Fibroblast of lung (primary cell): ENCODE measurements at regions not wholly inside any gene's neighbourhood (a gene's known extent, or its start where the extent isn't known, plus 50 kb on each side); places are given as distances from the start of the nearest gene placed in this dataset.

ENCODE experiments used
- DNase-seq, 2 donors: peaks; one replicate each; pipeline versions ENCODE4 v3.0.0 to v3.0.0-alpha.2; 2010; ENCODE audit warnings: low read depth in 2 of 2
- H2AFZ ChIP-seq: 2 replicates; pipeline ENCODE4 v1.5.1; 2012; ENCODE audit warnings: low read length, control low read depth, inconsistent platforms
- H3K27ac ChIP-seq: 2 replicates; pipeline ENCODE4 v1.5.1; 2011; ENCODE audit warnings: low read length, control low read depth; ENCODE audit not compliant: insufficient read depth
- H3K27me3 ChIP-seq: 2 replicates; pipeline ENCODE4 v1.5.1; 2011; ENCODE audit warnings: mild to moderate bottlenecking, low read length; ENCODE audit not compliant: control insufficient read depth, insufficient read depth
- H3K36me3 ChIP-seq: 2 replicates; pipeline ENCODE4 v1.5.1; 2011; ENCODE audit warnings: low read length; ENCODE audit not compliant: control insufficient read depth, insufficient read depth
- H3K4me1 ChIP-seq: 2 replicates; pipeline ENCODE4 v1.5.1; 2011; ENCODE audit warnings: low read length; ENCODE audit not compliant: control insufficient read depth, insufficient read depth; ENCODE audit errors: extremely low read depth
- H3K4me2 ChIP-seq: 2 replicates; pipeline ENCODE4 v1.5.1; 2011; ENCODE audit warnings: low read length, control low read depth; ENCODE audit not compliant: insufficient read depth; ENCODE audit errors: extremely low read depth
- H3K4me3 ChIP-seq, 4 experiments: fragments of 200-600 bp in 1 of 4; sonication (generic) in 1 of 4; replicated peaks in 1 of 4; 2 replicates each; pipeline ENCODE4 v1.5.1; 2011 to 2016; ENCODE audit warnings: low read length in 4 of 4, low read depth in 3 of 4, mild to moderate bottlenecking in 3 of 4, control low read depth in 2 of 4, inconsistent platforms in 1 of 4, mixed read lengths in 1 of 4; ENCODE audit not compliant: insufficient read depth in 1 of 4; ENCODE audit errors: control extremely low read depth in 1 of 4
- H3K79me2 ChIP-seq: 2 replicates; pipeline ENCODE4 v1.5.1; 2012; ENCODE audit warnings: mild to moderate bottlenecking, low read length, inconsistent platforms; ENCODE audit not compliant: control insufficient read depth, insufficient read depth
- H3K9ac ChIP-seq: 2 replicates; pipeline ENCODE4 v1.5.1; 2011; ENCODE audit warnings: mild to moderate bottlenecking, low read length, control low read depth; ENCODE audit not compliant: insufficient read depth
- H3K9me3 ChIP-seq: 2 replicates; pipeline ENCODE4 v1.5.1; 2012; ENCODE audit warnings: low read depth, low read length; ENCODE audit not compliant: control insufficient read depth, insufficient read depth
- H4K20me1 ChIP-seq: 2 replicates; pipeline ENCODE4 v1.5.1; 2011; ENCODE audit warnings: low read length; ENCODE audit not compliant: control insufficient read depth, insufficient read depth; ENCODE audit errors: extremely low read depth
- EZH2 ChIP-seq: IDR thresholded peaks from 2 replicates; pipeline ENCODE4 v1.5.1; 2012; ENCODE audit warnings: low read length, control low read depth, mild to moderate bottlenecking; ENCODE audit errors: missing control alignments
- TF ChIP-seq, protein P1 (sequence below), 2 donors: IDR thresholded peaks in 1 of 2; conservative IDR thresholded peaks in 1 of 2; 1 replicate in 1 of 2; 2 replicates in 1 of 2; pipeline ENCODE4 v1.5.1; 2011 to 2012; ENCODE audit warnings: low read length in 2 of 2, control low read depth in 1 of 2, inconsistent platforms in 1 of 2, low read depth in 1 of 2, mild to moderate bottlenecking in 1 of 2

- Histone ChIP-seq H3K79me2 (no peaks in the 10 kb centered on the region), H4K20me1 (no peaks in the 10 kb centered on the region), H3K4me2 (no peak overlapping the region), H3K9me3 (no peaks in the 10 kb centered on the region), H3K9ac (no peak overlapping the region), H3K27me3 (no peaks in the 10 kb centered on the region), H3K36me3 (no peaks in the 10 kb centered on the region), H3K27ac (no peak overlapping the region), H3K4me3 (no peak overlapping the region), H3K4me1 (no peaks in the 10 kb centered on the region), H2AFZ (no peak overlapping the region)
- peak in 1 of 2 donors; percentile 9 for DNase-seq
- TF ChIP-seq, protein P1, sequence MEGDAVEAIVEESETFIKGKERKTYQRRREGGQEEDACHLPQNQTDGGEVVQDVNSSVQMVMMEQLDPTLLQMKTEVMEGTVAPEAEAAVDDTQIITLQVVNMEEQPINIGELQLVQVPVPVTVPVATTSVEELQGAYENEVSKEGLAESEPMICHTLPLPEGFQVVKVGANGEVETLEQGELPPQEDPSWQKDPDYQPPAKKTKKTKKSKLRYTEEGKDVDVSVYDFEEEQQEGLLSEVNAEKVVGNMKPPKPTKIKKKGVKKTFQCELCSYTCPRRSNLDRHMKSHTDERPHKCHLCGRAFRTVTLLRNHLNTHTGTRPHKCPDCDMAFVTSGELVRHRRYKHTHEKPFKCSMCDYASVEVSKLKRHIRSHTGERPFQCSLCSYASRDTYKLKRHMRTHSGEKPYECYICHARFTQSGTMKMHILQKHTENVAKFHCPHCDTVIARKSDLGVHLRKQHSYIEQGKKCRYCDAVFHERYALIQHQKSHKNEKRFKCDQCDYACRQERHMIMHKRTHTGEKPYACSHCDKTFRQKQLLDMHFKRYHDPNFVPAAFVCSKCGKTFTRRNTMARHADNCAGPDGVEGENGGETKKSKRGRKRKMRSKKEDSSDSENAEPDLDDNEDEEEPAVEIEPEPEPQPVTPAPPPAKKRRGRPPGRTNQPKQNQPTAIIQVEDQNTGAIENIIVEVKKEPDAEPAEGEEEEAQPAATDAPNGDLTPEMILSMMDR (conservative IDR thresholded peaks at IDR 0.05 in 1 of 2, IDR thresholded peaks at IDR 0.05 in 1 of 2; ENCODE audit: low read depth in 1 of 2, low read length in 2 of 2) = no peak
- no peak for TF ChIP-seq EZH2
Observed at GRCh38 chr6:54602591-54602990, 244.0 kb upstream of the FAM83B start.

DNA sequence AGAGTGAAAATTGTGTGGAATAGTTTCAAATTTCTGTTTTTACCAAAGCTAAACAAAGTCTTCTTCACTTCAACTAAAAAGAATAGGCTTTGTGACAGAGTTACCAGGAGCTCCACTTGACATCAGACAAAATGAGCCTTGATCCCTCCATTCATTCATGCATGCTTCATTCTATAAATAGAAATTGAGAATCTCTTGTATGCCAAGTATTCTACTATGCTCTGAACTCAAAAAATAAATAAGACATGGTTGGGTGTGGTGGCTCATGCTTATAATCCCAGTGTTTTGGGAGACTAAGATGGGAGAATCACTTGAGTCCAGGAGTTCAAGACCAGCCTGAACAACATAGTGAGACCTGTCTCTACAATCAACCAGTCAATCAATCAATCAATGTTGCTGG is 236.6 kb upstream of the FAM83B start:
- no peak overlapping the region for H2AFZ ChIP-seq
- no peaks in the 10 kb centered on the region for H3K36me3 ChIP-seq
- no peak overlapping the region for H3K9ac ChIP-seq
- H3K27ac ChIP-seq = no peak overlapping the region
- H3K9me3 ChIP-seq = no peaks in the 10 kb centered on the region
- no peak for TF ChIP-seq EZH2
- TF ChIP-seq, protein P1 (conservative IDR thresholded peaks at IDR 0.05 in 1 of 2, IDR thresholded peaks at IDR 0.05 in 1 of 2; ENCODE audit: low read depth in 1 of 2, low read length in 2 of 2) = no peak
- no peak overlapping the region for H3K4me2 ChIP-seq
- H3K4me3 ChIP-seq = no peak overlapping the region
- no peak for DNase-seq
- H3K27me3 ChIP-seq = no peaks in the 10 kb centered on the region
- no peaks in the 10 kb centered on the region for H3K4me1 ChIP-seq
- no peaks in the 10 kb centered on the region for H3K79me2 ChIP-seq
- H4K20me1 ChIP-seq = no peaks in the 10 kb centered on the region

DNA sequence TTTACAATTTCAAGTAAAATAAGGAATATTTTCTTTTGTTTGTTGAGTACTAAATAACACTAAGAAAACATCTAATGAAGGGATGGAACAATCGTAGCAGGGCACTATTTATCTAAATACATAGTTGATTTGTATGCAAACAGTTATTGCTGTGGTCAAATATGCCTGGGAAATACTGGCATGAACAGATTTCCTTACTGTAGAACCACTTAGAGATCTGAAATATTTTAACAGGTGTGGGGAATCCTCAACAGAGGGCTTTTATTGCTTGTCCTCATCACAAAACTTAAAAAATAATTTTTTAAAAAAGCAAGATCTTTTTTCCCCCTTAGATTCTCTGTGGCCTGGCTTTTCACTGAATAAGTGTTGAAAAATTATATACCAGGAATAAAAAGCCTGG is 233.0 kb upstream of the FAM83B start:
- H3K79me2 ChIP-seq = no peaks in the 10 kb centered on the region
- no peak for DNase-seq
- TF ChIP-seq EZH2 = no peak
- TF ChIP-seq, protein P1 (conservative IDR thresholded peaks at IDR 0.05 in 1 of 2, IDR thresholded peaks at IDR 0.05 in 1 of 2; ENCODE audit: low read depth in 1 of 2, low read length in 2 of 2) = no peak
- no peaks in the 10 kb centered on the region for H3K4me1 ChIP-seq
- no peaks in the 10 kb centered on the region for H4K20me1 ChIP-seq
- no peak overlapping the region for H2AFZ ChIP-seq
- H3K4me3 ChIP-seq = no peak overlapping the region
- H3K27ac ChIP-seq = no peak overlapping the region
- H3K36me3 ChIP-seq = no peaks in the 10 kb centered on the region
- H3K9me3 ChIP-seq = no peaks in the 10 kb centered on the region
- H3K9ac ChIP-seq = no peak overlapping the region
- H3K4me2 ChIP-seq = no peak overlapping the region
- H3K27me3 ChIP-seq = no peaks in the 10 kb centered on the region
